ENCODE measurements at regions not wholly inside any gene's neighbourhood (a gene's known extent, or its start where the extent isn't known, plus 50 kb on each side); places are given as distances from the start of the nearest gene placed in this dataset.
A peak's percentile ranks its signal among the peaks of the same experiment; 100 is the strongest.

DNA sequence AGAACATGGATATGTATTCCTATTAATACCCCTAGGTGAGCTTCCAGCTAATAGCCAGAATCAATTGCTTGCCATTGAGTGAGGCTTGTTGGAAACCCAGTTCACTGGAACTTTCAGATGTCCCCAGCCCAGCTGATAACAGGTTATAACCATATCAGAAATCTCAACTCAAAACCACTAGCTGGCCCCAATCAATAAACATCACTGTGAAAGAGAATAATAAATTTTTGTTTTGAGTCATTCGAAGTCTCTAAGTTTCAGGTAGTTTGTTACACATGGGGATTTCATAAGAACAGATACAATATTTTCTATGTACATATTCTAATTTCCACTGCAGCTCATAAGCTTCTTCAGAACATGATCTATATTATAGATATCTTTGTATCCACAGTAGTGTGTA, 162.9 kb upstream of the SNX7 start:
- no peak overlapping the region for H3K4me2 ChIP-seq (ENCODE audit: low read length)
- no peak for TF ChIP-seq EZH2phosphoT487 (IDR thresholded peaks at IDR 0.05; ENCODE audit: borderline replicate concordance, low read length)
- no peak for TF ChIP-seq EZH2 (IDR thresholded peaks at IDR 0.05; ENCODE audit: low read length, unreplicated experiment)
- TF ChIP-seq, protein P1, sequence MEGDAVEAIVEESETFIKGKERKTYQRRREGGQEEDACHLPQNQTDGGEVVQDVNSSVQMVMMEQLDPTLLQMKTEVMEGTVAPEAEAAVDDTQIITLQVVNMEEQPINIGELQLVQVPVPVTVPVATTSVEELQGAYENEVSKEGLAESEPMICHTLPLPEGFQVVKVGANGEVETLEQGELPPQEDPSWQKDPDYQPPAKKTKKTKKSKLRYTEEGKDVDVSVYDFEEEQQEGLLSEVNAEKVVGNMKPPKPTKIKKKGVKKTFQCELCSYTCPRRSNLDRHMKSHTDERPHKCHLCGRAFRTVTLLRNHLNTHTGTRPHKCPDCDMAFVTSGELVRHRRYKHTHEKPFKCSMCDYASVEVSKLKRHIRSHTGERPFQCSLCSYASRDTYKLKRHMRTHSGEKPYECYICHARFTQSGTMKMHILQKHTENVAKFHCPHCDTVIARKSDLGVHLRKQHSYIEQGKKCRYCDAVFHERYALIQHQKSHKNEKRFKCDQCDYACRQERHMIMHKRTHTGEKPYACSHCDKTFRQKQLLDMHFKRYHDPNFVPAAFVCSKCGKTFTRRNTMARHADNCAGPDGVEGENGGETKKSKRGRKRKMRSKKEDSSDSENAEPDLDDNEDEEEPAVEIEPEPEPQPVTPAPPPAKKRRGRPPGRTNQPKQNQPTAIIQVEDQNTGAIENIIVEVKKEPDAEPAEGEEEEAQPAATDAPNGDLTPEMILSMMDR (conservative IDR thresholded peaks at IDR 0.05; ENCODE audit: low read depth, low read length), result no peak
- CTCF ChIA-PET, result no interaction called here
- H3K9me2 ChIP-seq (replicated peaks; ENCODE audit: low read length), result no peaks in the 10 kb centered on the region
- H3K27me3 ChIP-seq (ENCODE audit: low read length), result no peaks in the 10 kb centered on the region
- no TSS peak for BruUV-seq (replicated peaks)
- H3K9me3 ChIP-seq (ENCODE audit: low read length), result no peaks in the 10 kb centered on the region
- no peaks in the 10 kb centered on the region for H4K20me1 ChIP-seq (ENCODE audit: low read length)
- H3K4me1 ChIP-seq (ENCODE audit: insufficient read depth, low read length), result peaks cover 31% of the 10 kb centered on the region
- H3K27ac ChIP-seq (ENCODE audit: low read length), result no peak overlapping the region
- intact Hi-C loops (cut with micrococcal nuclease), result loop anchor here (5.0 kb wide), 1 partner anchor 164 kb away; the partner anchor contains the start of gene SNX7
- POLR2A ChIA-PET (ENCODE audit: unreplicated experiment), result no interaction called here
- peaks cover 7% of the 10 kb centered on the region for H3F3A ChIP-seq (ENCODE audit: low read length, unreplicated experiment)
- H3K79me2 ChIP-seq (ENCODE audit: low read length), result no peaks in the 10 kb centered on the region
- no peak overlapping the region for H2AFZ ChIP-seq (ENCODE audit: low read length)
- H3K4me3 ChIP-seq (ENCODE audit: low read length), result no peak overlapping the region
- ATAC-seq (no peak), DNase-seq (no peak)
- no peak overlapping the region for H3K9ac ChIP-seq (ENCODE audit: low read length)
- H3K36me3 ChIP-seq (ENCODE audit: low read depth, low read length), result no peaks in the 10 kb centered on the region

DNA sequence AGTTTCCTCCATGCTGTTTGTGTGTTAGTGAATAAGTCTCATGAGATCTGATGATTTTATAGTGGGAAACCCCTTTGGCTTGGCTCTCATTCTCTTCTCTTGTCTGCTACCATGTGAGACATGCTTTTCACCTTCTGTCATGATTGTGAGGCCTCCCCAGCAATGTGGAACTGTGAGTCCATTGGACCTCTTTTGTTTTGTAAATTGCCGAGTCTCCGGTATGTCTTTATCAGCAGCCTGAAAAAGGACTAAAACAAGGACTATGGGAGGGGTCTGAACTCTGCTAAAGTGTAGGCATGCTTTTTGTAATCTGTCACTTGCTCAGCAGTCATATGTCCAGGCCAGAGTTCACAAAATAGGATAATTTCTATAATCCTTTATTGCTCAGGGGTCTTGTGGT, 164.0 kb upstream of the SNX7 start:
- no peak for ATAC-seq
- TF ChIP-seq EZH2 (IDR thresholded peaks at IDR 0.05; ENCODE audit: low read length, unreplicated experiment) (no peak), EZH2phosphoT487 (IDR thresholded peaks at IDR 0.05; ENCODE audit: borderline replicate concordance, low read length) (no peak)
- TF ChIP-seq, protein P1 (conservative IDR thresholded peaks at IDR 0.05; ENCODE audit: low read depth, low read length), result no peak
- CTCF ChIA-PET, result no interaction called here
- H2AFZ ChIP-seq (ENCODE audit: low read length), result no peak overlapping the region
- no peak for DNase-seq
- peaks cover 33% of the 10 kb centered on the region for H3K4me1 ChIP-seq (ENCODE audit: insufficient read depth, low read length)
- H3K9me3 ChIP-seq (ENCODE audit: low read length), result no peaks in the 10 kb centered on the region
- H3K36me3 ChIP-seq (ENCODE audit: low read depth, low read length), result no peaks in the 10 kb centered on the region
- peak overlapping the region; percentile 93; the same call in 1 of the 2 replicates for H3K27ac ChIP-seq (ENCODE audit: low read length)
- no peaks in the 10 kb centered on the region for H3K27me3 ChIP-seq (ENCODE audit: low read length)
- H3K79me2 ChIP-seq (ENCODE audit: low read length), result no peaks in the 10 kb centered on the region
- no peaks in the 10 kb centered on the region for H3K9me2 ChIP-seq (replicated peaks; ENCODE audit: low read length)
- peaks cover 7% of the 10 kb centered on the region for H3F3A ChIP-seq (ENCODE audit: low read length, unreplicated experiment)
- POLR2A ChIA-PET (ENCODE audit: unreplicated experiment), result no interaction called here
- no peak overlapping the region for H3K4me2 ChIP-seq (ENCODE audit: low read length)
- H3K4me3 ChIP-seq (ENCODE audit: low read length), result no peak overlapping the region
- H3K9ac ChIP-seq (ENCODE audit: low read length), result no peak overlapping the region
- BruUV-seq (replicated peaks), result no TSS peak
- no peaks in the 10 kb centered on the region for H4K20me1 ChIP-seq (ENCODE audit: low read length)
- intact Hi-C loops (cut with micrococcal nuclease), result loop anchor here (5.0 kb wide), 1 partner anchor 165 kb away; the partner anchor contains the start of gene SNX7

DNA sequence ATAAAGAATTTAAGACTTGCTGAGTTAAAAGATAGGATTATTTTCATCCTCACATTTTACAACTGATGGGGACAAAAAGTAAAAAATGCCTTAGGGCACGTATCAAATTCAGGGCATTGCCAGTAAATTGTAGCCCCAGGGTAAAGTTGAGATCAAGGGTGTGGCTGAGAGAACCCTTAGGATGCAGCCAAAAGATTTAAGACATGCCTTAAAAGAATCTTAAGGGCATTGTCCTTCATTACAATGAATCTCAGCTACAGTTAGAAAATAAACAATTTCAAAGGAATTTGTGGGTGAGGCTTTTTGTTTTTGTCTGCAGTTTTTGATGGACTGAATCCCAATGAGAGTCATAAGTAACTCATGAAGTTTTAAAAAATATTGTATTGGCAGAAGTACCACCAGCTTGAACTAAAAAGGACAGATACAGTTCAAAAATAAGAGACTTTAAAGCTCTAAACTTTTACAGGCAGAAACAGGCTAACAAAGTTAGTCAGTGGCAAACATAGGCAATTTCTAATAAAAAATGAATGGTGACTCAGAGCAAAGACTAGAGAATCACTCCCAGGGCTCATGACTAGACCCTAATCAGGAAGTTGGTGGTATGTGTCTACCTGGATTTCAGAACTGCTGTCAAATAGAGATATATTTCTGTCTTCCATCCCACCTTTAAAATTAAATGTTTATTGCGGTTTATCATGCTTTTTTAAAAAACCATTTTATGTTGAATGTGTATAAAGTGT, 165.1 kb upstream of the SNX7 start:
- DNase-seq, result peak; percentile 85
- ATAC-seq, result peak; percentile 94
- Histone ChIP-seq H3K4me2 (ENCODE audit: low read length) (peak overlapping the region; percentile 72), H3K4me1 (ENCODE audit: insufficient read depth, low read length) (peaks cover 33% of the 10 kb centered on the region), H3K9me3 (ENCODE audit: low read length) (no peaks in the 10 kb centered on the region), H4K20me1 (ENCODE audit: low read length) (no peaks in the 10 kb centered on the region), H3K9me2 (replicated peaks; ENCODE audit: low read length) (no peaks in the 10 kb centered on the region), H3K4me3 (ENCODE audit: low read length) (peak overlapping the region; percentile 31; the same call in 1 of the 2 replicates), H3K27ac (ENCODE audit: low read length) (peak overlapping the region; percentile 93), H3F3A (ENCODE audit: low read length, unreplicated experiment) (peaks cover 7% of the 10 kb centered on the region), H3K79me2 (ENCODE audit: low read length) (no peaks in the 10 kb centered on the region), H3K9ac (ENCODE audit: low read length) (peak overlapping the region; percentile 50), H2AFZ (ENCODE audit: low read length) (peak overlapping the region; percentile 66), H3K36me3 (ENCODE audit: low read depth, low read length) (no peaks in the 10 kb centered on the region), H3K27me3 (ENCODE audit: low read length) (no peaks in the 10 kb centered on the region)
- BruUV-seq (replicated peaks), result no TSS peak
- intact Hi-C loops (cut with micrococcal nuclease), result loop anchor here (5.0 kb wide), 1 partner anchor 166 kb away; the partner anchor contains the start of gene SNX7
- ChIA-PET CTCF (no interaction called here), POLR2A (ENCODE audit: unreplicated experiment) (no interaction called here)
- no peak for TF ChIP-seq EZH2phosphoT487 (IDR thresholded peaks at IDR 0.05; ENCODE audit: borderline replicate concordance, low read length)
- TF ChIP-seq EZH2 (IDR thresholded peaks at IDR 0.05; ENCODE audit: low read length, unreplicated experiment), result no peak
- TF ChIP-seq, protein P1 (conservative IDR thresholded peaks at IDR 0.05; ENCODE audit: low read depth, low read length), result no peak
